Left lung (tissue), 4 donors: ENCODE measurements at regions not wholly inside any gene's neighbourhood (a gene's known extent, or its start where the extent isn't known, plus 50 kb on each side); places are given as distances from the start of the nearest gene placed in this dataset.

Source experiments
- ATAC-seq: fragments of 200-7000 bp; cut with Tn5 transposase; one replicate; pipeline ENCODE4 v1.9.1; 2020; ENCODE audit warnings: moderate library complexity
- DNase-seq, 4 donors: peaks; one replicate each; pipeline ENCODE4 v3.0.0-alpha.2; 2013 to 2020
- H3K27ac ChIP-seq, 2 donors: fragments of 200-600 bp; sonication (generic) in 1 of 2; one replicate each; pipeline versions ENCODE4 v1.5.0 to v1.8.0; 2020 to 2021
- H3K27me3 ChIP-seq, 2 donors: fragments of 200-600 bp; sonication (generic) in 1 of 2; one replicate each; pipeline versions ENCODE4 v1.5.0 to v1.8.0; 2020 to 2021
- H3K36me3 ChIP-seq, 2 donors: fragments of 200-600 bp; sonication (generic) in 1 of 2; one replicate each; pipeline versions ENCODE4 v1.5.0 to v1.8.0; 2020 to 2021
- H3K4me1 ChIP-seq, 2 donors: fragments of 200-600 bp; one replicate each; pipeline ENCODE4 v1.8.0; 2021
- H3K4me3 ChIP-seq, 2 donors: fragments of 200-600 bp; sonication (generic) in 1 of 2; one replicate each; pipeline versions ENCODE4 v1.5.0 to v1.8.0; 2020 to 2021; ENCODE audit warnings: mild to moderate bottlenecking in 1 of 2
- H3K9me3 ChIP-seq, 2 donors: fragments of 200-600 bp; sonication (generic) in 1 of 2; one replicate each; pipeline versions ENCODE4 v1.5.0 to v1.8.0; 2020 to 2021
- intact Hi-C, 2 donors: fragments of 100-400 bp; cut with DNase I; formaldehyde crosslinking; loops; one replicate each; pipeline versions ENCODE4 v1.11.2 to v1.14.2; 2022
- TF ChIP-seq, protein P1 (sequence below), 2 donors: fragments of 200-600 bp; sonication (generic) in 1 of 2; IDR thresholded peaks; one replicate each; pipeline versions ENCODE4 v1.5.0 to v1.8.0; 2021; ENCODE audit warnings: antibody characterized with exemption in 2 of 2
- donor health status: DM: no; HTN: yes; CAD: no.
- donor health status: DM: no; HTN: no; CAD: no.

GRCh38 chr10:121413951-121414350 is 184.3 kb downstream of the FGFR2 start:
- TF ChIP-seq, protein P1, sequence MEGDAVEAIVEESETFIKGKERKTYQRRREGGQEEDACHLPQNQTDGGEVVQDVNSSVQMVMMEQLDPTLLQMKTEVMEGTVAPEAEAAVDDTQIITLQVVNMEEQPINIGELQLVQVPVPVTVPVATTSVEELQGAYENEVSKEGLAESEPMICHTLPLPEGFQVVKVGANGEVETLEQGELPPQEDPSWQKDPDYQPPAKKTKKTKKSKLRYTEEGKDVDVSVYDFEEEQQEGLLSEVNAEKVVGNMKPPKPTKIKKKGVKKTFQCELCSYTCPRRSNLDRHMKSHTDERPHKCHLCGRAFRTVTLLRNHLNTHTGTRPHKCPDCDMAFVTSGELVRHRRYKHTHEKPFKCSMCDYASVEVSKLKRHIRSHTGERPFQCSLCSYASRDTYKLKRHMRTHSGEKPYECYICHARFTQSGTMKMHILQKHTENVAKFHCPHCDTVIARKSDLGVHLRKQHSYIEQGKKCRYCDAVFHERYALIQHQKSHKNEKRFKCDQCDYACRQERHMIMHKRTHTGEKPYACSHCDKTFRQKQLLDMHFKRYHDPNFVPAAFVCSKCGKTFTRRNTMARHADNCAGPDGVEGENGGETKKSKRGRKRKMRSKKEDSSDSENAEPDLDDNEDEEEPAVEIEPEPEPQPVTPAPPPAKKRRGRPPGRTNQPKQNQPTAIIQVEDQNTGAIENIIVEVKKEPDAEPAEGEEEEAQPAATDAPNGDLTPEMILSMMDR (IDR thresholded peaks at IDR 0.05), result no peak

GRCh38 chr10:121414366-121415062 is 183.7 kb downstream of the FGFR2 start:
- intact Hi-C loops, result no loop called here
- Histone ChIP-seq H3K4me3 (no peak overlapping the region), H3K27me3 (no peaks in the 10 kb centered on the region), H3K4me1 (no peaks in the 10 kb centered on the region), H3K9me3 (no peaks in the 10 kb centered on the region), H3K36me3 (no peaks in the 10 kb centered on the region), H3K27ac (no peak overlapping the region)
- ATAC-seq (no peak), DNase-seq (no peak)
- TF ChIP-seq, protein P1 (IDR thresholded peaks at IDR 0.05), result no peak

More at GRCh38 chr10:121413951-121414350, 184.3 kb downstream of the FGFR2 start:
- no peaks in the 10 kb centered on the region for H3K27me3 ChIP-seq
- no peaks in the 10 kb centered on the region for H3K4me1 ChIP-seq
- ATAC-seq, result no peak
- H3K36me3 ChIP-seq, result no peaks in the 10 kb centered on the region
- no peak for DNase-seq
- H3K9me3 ChIP-seq, result no peaks in the 10 kb centered on the region
- intact Hi-C loops, result no loop called here
- no peak overlapping the region for H3K4me3 ChIP-seq
- H3K27ac ChIP-seq, result no peak overlapping the region

- H3K27me3 ChIP-seq, result no peaks in the 10 kb centered on the region
- H3K4me3 ChIP-seq, result no peak overlapping the region
- TF ChIP-seq, protein P1 (IDR thresholded peaks at IDR 0.05), result no peak
- H3K36me3 ChIP-seq, result no peaks in the 10 kb centered on the region
- intact Hi-C loops, result no loop called here
- H3K4me1 ChIP-seq, result no peaks in the 10 kb centered on the region
- H3K9me3 ChIP-seq, result no peaks in the 10 kb centered on the region
- DNase-seq (no peak), ATAC-seq (no peak)
- H3K27ac ChIP-seq, result no peak overlapping the region
Observed at GRCh38 chr10:121415063-121415399, 183.2 kb downstream of the FGFR2 start.

GRCh38 chr10:121416071-121416470 is 182.2 kb downstream of the FGFR2 start:
- Histone ChIP-seq H3K27me3 (no peaks in the 10 kb centered on the region), H3K4me3 (no peak overlapping the region), H3K36me3 (no peaks in the 10 kb centered on the region), H3K9me3 (no peaks in the 10 kb centered on the region), H3K27ac (no peak overlapping the region), H3K4me1 (no peaks in the 10 kb centered on the region)
- no peak for ATAC-seq
- intact Hi-C loops, result no loop called here
- TF ChIP-seq, protein P1 (IDR thresholded peaks at IDR 0.05), result no peak
- no peak for DNase-seq

GRCh38 chr10:121417298-121417697 is 180.9 kb downstream of the FGFR2 start:
- H3K36me3 ChIP-seq, result no peaks in the 10 kb centered on the region
- no peak overlapping the region for H3K4me3 ChIP-seq
- intact Hi-C loops, result no loop called here
- H3K27ac ChIP-seq, result no peak overlapping the region
- no peak for ATAC-seq
- H3K9me3 ChIP-seq, result no peaks in the 10 kb centered on the region
- DNase-seq, result no peak
- H3K27me3 ChIP-seq, result no peaks in the 10 kb centered on the region
- H3K4me1 ChIP-seq, result no peaks in the 10 kb centered on the region
- TF ChIP-seq, protein P1 (IDR thresholded peaks at IDR 0.05), result no peak
